ENCODE measurements at regions not wholly inside any gene's neighbourhood (a gene's known extent, or its start where the extent isn't known, plus 50 kb on each side); places are given as distances from the start of the nearest gene placed in this dataset.

DNA sequence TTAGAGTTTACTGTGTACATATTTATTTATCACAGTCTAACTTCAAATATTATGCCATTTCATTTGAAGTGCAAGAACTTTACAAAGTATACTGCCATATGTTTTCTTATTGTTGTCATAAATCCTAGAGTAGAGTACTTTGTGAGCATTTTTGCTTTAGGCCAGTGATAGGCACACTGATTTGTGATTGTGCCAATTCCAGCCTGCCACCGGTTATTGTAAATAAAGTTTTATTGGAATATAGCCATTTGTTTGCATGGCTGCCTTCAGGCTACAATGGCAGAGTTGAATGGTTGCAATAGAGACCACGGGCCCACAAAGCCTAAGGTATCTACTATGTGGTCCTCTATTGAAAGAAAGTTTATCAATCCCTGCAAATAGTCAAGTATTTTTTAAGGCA lies 175.8 kb upstream of the GALNT2 start:
- no peak for DNase-seq (ENCODE audit: extremely low spot score, unreplicated experiment)
- Mint-ChIP-seq H3K4me1 (ENCODE audit: unreplicated experiment) (no peaks in the 10 kb centered on the region), H3K4me3 (no peak overlapping the region), H3K27me3 (peaks cover 32% of the 10 kb centered on the region), H3K9me3 (peaks cover 11% of the 10 kb centered on the region), H3K36me3 (no peaks in the 10 kb centered on the region), H3K27ac (no peak overlapping the region)
- TF ChIP-seq, protein P1, sequence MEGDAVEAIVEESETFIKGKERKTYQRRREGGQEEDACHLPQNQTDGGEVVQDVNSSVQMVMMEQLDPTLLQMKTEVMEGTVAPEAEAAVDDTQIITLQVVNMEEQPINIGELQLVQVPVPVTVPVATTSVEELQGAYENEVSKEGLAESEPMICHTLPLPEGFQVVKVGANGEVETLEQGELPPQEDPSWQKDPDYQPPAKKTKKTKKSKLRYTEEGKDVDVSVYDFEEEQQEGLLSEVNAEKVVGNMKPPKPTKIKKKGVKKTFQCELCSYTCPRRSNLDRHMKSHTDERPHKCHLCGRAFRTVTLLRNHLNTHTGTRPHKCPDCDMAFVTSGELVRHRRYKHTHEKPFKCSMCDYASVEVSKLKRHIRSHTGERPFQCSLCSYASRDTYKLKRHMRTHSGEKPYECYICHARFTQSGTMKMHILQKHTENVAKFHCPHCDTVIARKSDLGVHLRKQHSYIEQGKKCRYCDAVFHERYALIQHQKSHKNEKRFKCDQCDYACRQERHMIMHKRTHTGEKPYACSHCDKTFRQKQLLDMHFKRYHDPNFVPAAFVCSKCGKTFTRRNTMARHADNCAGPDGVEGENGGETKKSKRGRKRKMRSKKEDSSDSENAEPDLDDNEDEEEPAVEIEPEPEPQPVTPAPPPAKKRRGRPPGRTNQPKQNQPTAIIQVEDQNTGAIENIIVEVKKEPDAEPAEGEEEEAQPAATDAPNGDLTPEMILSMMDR (conservative IDR thresholded peaks at IDR 0.05): no peak

DNA sequence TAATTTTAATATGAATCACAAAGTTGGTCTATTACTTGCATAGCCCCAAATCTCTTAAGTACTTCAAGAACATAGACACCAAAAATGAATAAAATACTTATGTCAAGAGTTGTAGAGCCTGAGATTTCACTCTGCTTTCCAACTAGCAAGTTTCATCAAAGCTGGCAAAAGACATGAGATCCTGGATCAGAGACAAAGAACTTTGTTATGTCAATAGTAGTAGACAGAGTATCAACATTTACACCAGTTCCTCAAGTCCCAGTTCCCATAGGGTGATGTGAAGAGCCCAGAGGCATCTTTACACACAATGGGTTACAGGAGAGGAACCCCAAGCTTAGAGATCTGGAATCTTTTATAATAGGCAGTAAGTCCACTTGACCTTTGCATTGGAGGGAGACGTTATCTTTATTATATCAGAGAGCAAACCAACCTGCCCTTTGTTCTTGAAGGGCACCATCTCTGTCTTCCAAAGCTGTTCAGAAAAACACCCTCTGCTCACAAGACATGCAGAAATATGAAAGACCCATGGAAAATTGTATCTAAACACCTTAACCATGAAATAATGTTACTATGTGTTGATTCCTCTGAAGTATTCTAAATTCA lies 174.4 kb upstream of the GALNT2 start:
- Mint-ChIP-seq H3K4me3 (no peak overlapping the region), H3K27me3 (peaks cover 34% of the 10 kb centered on the region), H3K9me3 (peaks cover 11% of the 10 kb centered on the region), H3K36me3 (no peaks in the 10 kb centered on the region), H3K4me1 (ENCODE audit: unreplicated experiment) (peaks cover 6% of the 10 kb centered on the region), H3K27ac (no peak overlapping the region)
- no peak for DNase-seq (ENCODE audit: extremely low spot score, unreplicated experiment)
- TF ChIP-seq, protein P1 (conservative IDR thresholded peaks at IDR 0.05): no peak

DNA sequence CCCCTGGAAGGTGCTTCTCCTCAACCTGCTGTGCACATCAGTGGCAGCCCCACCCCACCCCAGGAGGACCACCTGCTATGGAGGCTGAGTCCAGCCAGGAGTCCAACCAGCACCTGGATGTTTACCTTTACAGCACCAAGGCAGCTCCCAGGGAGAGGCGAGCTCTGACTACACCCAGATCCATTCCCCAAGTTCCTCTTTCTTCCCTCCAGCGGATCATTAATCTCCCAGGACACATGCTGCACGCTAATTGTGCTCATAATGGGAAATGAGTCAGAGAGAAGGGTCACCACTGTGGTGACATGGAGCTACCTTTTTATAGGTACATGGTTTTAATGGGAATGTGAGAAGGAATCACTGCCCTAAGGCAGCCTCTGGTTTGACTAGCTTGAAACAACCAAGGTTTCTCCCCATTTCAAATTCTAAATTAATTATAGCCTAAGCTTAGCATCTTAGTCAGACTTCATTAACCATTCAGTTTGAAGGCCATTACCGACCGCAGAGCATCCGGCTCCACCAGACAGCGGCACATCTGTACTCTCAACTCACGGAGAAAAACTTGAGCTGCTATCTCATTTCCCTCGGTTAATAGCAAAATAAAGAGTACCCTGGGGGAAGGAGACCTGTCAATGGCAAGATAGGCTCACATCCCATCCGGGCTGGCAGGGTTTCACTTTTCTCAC lies 173.1 kb upstream of the GALNT2 start:
- peaks cover 7% of the 10 kb centered on the region for H3K4me1 Mint-ChIP-seq (ENCODE audit: unreplicated experiment)
- H3K36me3 Mint-ChIP-seq: no peaks in the 10 kb centered on the region
- H3K27me3 Mint-ChIP-seq: peaks cover 31% of the 10 kb centered on the region
- peaks cover 7% of the 10 kb centered on the region for H3K9me3 Mint-ChIP-seq
- TF ChIP-seq, protein P1 (conservative IDR thresholded peaks at IDR 0.05): no peak
- H3K27ac Mint-ChIP-seq: no peak overlapping the region
- H3K4me3 Mint-ChIP-seq: no peak overlapping the region
- no peak for DNase-seq (ENCODE audit: extremely low spot score, unreplicated experiment)

DNA sequence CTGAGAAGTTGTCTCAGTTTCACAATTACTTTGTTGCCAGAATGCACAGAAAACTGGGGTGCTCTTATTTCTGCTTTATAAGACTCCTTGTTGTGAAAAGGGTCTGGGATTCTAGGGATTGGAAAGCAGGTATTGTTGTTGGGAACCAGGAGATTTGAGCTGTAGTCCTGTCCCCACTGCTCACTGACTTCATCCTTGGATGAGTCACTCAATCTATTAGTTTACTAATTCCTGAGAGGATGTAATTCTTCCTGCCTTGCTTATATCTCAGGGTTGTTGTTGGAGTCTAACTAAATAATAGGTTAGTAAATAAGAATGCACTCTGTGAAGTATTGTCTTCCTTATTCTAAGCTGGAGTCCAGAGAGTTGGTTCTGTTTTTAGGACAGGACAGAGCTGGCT lies 172.5 kb upstream of the GALNT2 start:
- no peaks in the 10 kb centered on the region for H3K36me3 Mint-ChIP-seq
- no peak overlapping the region for H3K27ac Mint-ChIP-seq
- DNase-seq (ENCODE audit: extremely low spot score, unreplicated experiment): no peak
- H3K9me3 Mint-ChIP-seq: peaks cover 7% of the 10 kb centered on the region
- TF ChIP-seq, protein P1 (conservative IDR thresholded peaks at IDR 0.05): no peak
- H3K27me3 Mint-ChIP-seq: peaks cover 25% of the 10 kb centered on the region
- H3K4me3 Mint-ChIP-seq: no peak overlapping the region
- H3K4me1 Mint-ChIP-seq (ENCODE audit: unreplicated experiment): peaks cover 7% of the 10 kb centered on the region

DNA sequence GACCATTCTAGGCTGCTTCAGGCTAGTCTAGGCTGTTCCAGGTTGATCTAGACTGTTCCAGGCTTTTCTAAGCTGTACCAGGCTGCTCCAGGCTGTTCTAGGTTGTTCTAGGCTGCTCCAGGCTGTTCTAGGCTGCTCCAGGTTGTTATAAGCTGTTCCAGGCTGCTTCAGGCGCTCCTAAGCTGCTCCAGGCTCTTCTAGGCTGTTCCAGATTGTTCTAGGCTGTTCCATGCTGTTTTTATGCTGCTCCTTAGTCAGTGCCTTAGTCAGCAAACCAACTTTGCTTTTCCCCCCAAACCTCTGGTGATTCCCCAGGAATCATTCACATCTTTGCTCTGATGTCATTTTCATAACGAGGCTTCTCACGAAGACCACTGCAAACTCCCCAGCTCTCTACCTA lies 171.4 kb upstream of the GALNT2 start:
- Mint-ChIP-seq H3K4me1 (ENCODE audit: unreplicated experiment) (peaks cover 7% of the 10 kb centered on the region), H3K27me3 (peaks cover 24% of the 10 kb centered on the region), H3K27ac (no peak overlapping the region), H3K4me3 (no peak overlapping the region), H3K36me3 (no peaks in the 10 kb centered on the region), H3K9me3 (peaks cover 7% of the 10 kb centered on the region)
- no peak for DNase-seq (ENCODE audit: extremely low spot score, unreplicated experiment)
- TF ChIP-seq, protein P1 (conservative IDR thresholded peaks at IDR 0.05): no peak

Data from type B pancreatic cell (in vitro differentiated cells).